Right lobe of liver (tissue), 6 donors: ENCODE measurements at regions not wholly inside any gene's neighbourhood (a gene's known extent, or its start where the extent isn't known, plus 50 kb on each side); places are given as distances from the start of the nearest gene placed in this dataset.
A peak's percentile ranks its signal among the peaks of the same experiment; 100 is the strongest.

Experiments used
- ATAC-seq, 4 donors: fragments of 200-7000 bp; cut with Tn5 transposase; one replicate each; pipeline ENCODE4 v1.9.1; 2020; ENCODE audit warnings: mild to moderate bottlenecking in 4 of 4, moderate library complexity in 4 of 4
- DNase-seq, 3 donors: peaks; one replicate each; pipeline ENCODE4 v3.0.0-alpha.2; 2020
- H3K27ac ChIP-seq, 3 donors: fragments of 200-600 bp; one replicate each; pipeline ENCODE4 v1.8.0; 2022
- H3K27me3 ChIP-seq, 2 donors: fragments of 200-600 bp; one replicate each; pipeline ENCODE4 v1.8.0; 2022
- H3K36me3 ChIP-seq, 4 donors: fragments of 200-600 bp; sonication (generic) in 1 of 4; one replicate each; pipeline versions ENCODE4 v1.5.1 to v1.8.0; 2017 to 2022; ENCODE audit warnings: control low read depth in 1 of 4
- H3K4me1 ChIP-seq, 4 donors: fragments of 200-600 bp; sonication (generic) in 1 of 4; one replicate each; pipeline versions ENCODE4 v1.5.1 to v1.8.0; 2017 to 2022; ENCODE audit warnings: control low read depth in 1 of 4
- H3K4me3 ChIP-seq, 3 donors: fragments of 200-600 bp; one replicate each; pipeline ENCODE4 v1.8.0; 2022
- H3K9me3 ChIP-seq, 4 donors: fragments of 200-600 bp; sonication (generic) in 1 of 4; one replicate each; pipeline versions ENCODE4 v1.5.1 to v1.8.0; 2017 to 2022; ENCODE audit warnings: control low read depth in 1 of 4
- POLR2A ChIP-seq: fragments of 450-650 bp; IDR thresholded peaks from one replicate; pipeline ENCODE4 v1.6.1; 2017; ENCODE audit warnings: antibody characterized with exemption, mild to moderate bottlenecking
- WGBS: methylation state at CpG from one replicate; pipeline ENCODE4 v1.1.6; 2018; ENCODE audit warnings: low coverage, low lambda C conversion rate; ENCODE audit not compliant: insufficient coverage; ENCODE audit errors: missing lambda C conversion rate; 5-methylcytosine and 5-hydroxymethylcytosine counted together
- intact Hi-C, 2 donors: fragments of 100-400 bp; cut with DNase I; formaldehyde crosslinking; loops; one replicate each; pipeline versions ENCODE4 v1.11.2 to v1.14.1; 2022
- TF ChIP-seq, protein P1 (sequence below), 4 donors: fragments of 200-600 bp in 3 of 4; fragments of 450-650 bp in 1 of 4; IDR thresholded peaks; one replicate each; pipeline versions ENCODE4 v1.5.1 to v1.8.0; 2016 to 2022; ENCODE audit warnings: antibody characterized with exemption in 4 of 4, mild to moderate bottlenecking in 2 of 4
- donor health status: DM: no; HTN: yes; CAD: no.
- donor health status: DM: no; HTN: no; CAD: no.
- donor health status: DM: no; HTN: no; CAD: no.
- donor health status: DM: no; HTN: yes; CAD: no.
- donor health status: DM: no; HTN: yes; CAD: no.

DNA sequence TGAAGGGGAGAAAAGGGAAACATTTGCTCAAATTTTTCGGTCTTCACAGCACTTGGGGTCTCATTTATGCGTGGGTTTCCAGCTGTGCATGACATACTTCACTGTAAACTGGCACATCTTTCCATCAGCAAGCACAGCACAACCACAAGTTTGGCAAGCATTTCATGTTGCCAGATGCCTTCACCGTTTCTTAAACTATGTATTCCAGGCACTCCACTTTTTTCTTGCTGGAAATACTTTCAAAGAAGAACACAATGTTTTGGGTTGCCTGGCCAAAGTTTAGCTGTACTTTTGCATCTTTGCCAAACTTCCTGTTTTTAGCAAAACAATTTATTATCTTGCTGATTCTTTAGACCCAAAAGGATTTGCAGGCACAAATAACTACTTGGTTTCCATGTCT is 194.6 kb upstream of the MEIS1 start:
- 26% methylated on average over 3 of the region's 3 CpGs for WGBS
- ATAC-seq = no peak
- H3K27me3 ChIP-seq = no peaks in the 10 kb centered on the region
- no peak for DNase-seq
- TF ChIP-seq POLR2A = no peak
- TF ChIP-seq, protein P1, sequence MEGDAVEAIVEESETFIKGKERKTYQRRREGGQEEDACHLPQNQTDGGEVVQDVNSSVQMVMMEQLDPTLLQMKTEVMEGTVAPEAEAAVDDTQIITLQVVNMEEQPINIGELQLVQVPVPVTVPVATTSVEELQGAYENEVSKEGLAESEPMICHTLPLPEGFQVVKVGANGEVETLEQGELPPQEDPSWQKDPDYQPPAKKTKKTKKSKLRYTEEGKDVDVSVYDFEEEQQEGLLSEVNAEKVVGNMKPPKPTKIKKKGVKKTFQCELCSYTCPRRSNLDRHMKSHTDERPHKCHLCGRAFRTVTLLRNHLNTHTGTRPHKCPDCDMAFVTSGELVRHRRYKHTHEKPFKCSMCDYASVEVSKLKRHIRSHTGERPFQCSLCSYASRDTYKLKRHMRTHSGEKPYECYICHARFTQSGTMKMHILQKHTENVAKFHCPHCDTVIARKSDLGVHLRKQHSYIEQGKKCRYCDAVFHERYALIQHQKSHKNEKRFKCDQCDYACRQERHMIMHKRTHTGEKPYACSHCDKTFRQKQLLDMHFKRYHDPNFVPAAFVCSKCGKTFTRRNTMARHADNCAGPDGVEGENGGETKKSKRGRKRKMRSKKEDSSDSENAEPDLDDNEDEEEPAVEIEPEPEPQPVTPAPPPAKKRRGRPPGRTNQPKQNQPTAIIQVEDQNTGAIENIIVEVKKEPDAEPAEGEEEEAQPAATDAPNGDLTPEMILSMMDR (IDR thresholded peaks at IDR 0.05) = no peak
- no peak overlapping the region for H3K4me3 ChIP-seq
- intact Hi-C loops = no loop called here
- peaks cover 0 to 8% (median 0%) of the 10 kb centered on the region in 4 donors for H3K4me1 ChIP-seq
- no peaks in the 10 kb centered on the region for H3K36me3 ChIP-seq
- H3K9me3 ChIP-seq = no peaks in the 10 kb centered on the region
- no peak overlapping the region for H3K27ac ChIP-seq

- Histone ChIP-seq H3K27me3 (no peaks in the 10 kb centered on the region), H3K9me3 (no peaks in the 10 kb centered on the region), H3K27ac (no peak overlapping the region), H3K4me1 (peaks cover 0 to 8% (median 0%) of the 10 kb centered on the region in 4 donors), H3K36me3 (no peaks in the 10 kb centered on the region), H3K4me3 (no peak overlapping the region)
- intact Hi-C loops = no loop called here
- TF ChIP-seq, protein P1 (IDR thresholded peaks at IDR 0.05) = no peak
- no peak for TF ChIP-seq POLR2A
- 63% methylated on average over 7 of the region's 7 CpGs for WGBS
- ATAC-seq (no peak), DNase-seq (no peak)
Observed at GRCh38 chr2:66239655-66240054, 195.3 kb upstream of the MEIS1 start.

- no peaks in the 10 kb centered on the region for H3K27me3 ChIP-seq
- ATAC-seq = no peak
- no peaks in the 10 kb centered on the region for H3K9me3 ChIP-seq
- TF ChIP-seq, protein P1 (IDR thresholded peaks at IDR 0.05) = no peak
- no peak for TF ChIP-seq POLR2A
- 82% methylated on average over 6 of the region's 6 CpGs for WGBS
- H3K4me3 ChIP-seq = no peak overlapping the region
- no peak for DNase-seq
- H3K4me1 ChIP-seq = peaks cover 0 to 8% (median 0%) of the 10 kb centered on the region in 4 donors
- H3K27ac ChIP-seq = no peak overlapping the region
- no peaks in the 10 kb centered on the region for H3K36me3 ChIP-seq
- intact Hi-C loops = no loop called here
Observed at GRCh38 chr2:66237803-66238379, 197.0 kb upstream of the MEIS1 start.

GRCh38 chr2:66236816-66237802 is 197.8 kb upstream of the MEIS1 start:
- DNase-seq (no peak), ATAC-seq (peak in 1 of 4 donors; percentile 42)
- 67% methylated on average over 14 of the region's 18 CpGs for WGBS

More at GRCh38 chr2:66236816-66237802, 197.8 kb upstream of the MEIS1 start:
- TF ChIP-seq, protein P1 (IDR thresholded peaks at IDR 0.05) = no peak
- no peak for TF ChIP-seq POLR2A
- Histone ChIP-seq H3K36me3 (no peaks in the 10 kb centered on the region), H3K27me3 (no peaks in the 10 kb centered on the region), H3K4me3 (no peak overlapping the region), H3K9me3 (no peaks in the 10 kb centered on the region), H3K27ac (no peak overlapping the region), H3K4me1 (peaks cover 0 to 8% (median 0%) of the 10 kb centered on the region in 4 donors)
- intact Hi-C loops = no loop called here
